ENCODE measurements at regions not wholly inside any gene's neighbourhood (a gene's known extent, or its start where the extent isn't known, plus 50 kb on each side); places are given as distances from the start of the nearest gene placed in this dataset.
"Not testable (repeated sequence)": the region's sequence is repeated elsewhere in the genome, so short reads cannot be mapped to it uniquely, and the experiment has no call there.

DNA sequence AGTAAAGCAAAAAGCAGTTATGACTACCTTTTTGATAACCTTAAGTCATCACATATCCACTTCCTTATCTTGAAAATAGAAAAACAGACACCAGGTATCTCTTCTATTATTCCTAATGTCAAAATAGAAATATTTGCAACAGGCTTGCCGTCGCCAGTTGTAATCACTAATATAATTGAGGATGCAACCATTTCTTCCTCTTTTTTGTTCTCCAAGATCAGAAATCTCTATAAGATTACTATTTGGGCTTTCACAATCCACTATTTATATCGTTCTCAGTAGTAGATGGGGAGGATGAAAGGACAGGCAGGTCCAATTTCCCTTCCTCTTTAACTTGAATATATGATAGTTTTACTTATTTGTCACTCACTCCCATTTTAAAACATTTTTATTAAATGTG is 130.2 kb upstream of the HMGA2 start:
- no peak for DNase-seq

- peak; percentile 96 for DNase-seq
Measured at GRCh38 chr12:65695113-65695865, 129.0 kb upstream of the HMGA2 start.

DNA sequence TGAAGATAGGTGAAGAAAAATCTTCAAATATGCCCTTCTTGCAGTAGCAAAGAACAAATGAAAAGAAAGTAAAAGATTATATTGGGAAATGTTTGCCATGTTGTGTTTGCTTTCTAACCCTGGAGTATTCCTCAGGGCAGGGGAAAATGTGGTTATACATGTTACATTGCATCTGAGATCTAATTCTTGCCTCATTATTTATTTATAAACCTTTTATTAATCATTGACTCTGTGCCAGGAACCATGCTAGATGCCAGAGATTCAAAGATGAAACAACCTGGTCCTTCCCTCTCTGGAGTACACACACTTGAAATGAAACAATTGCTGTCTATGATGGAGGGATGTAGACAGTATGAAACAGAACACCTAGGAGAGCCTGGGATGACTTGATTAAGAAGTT is 128.1 kb upstream of the HMGA2 start:
- DNase-seq: peak; percentile 21

DNA sequence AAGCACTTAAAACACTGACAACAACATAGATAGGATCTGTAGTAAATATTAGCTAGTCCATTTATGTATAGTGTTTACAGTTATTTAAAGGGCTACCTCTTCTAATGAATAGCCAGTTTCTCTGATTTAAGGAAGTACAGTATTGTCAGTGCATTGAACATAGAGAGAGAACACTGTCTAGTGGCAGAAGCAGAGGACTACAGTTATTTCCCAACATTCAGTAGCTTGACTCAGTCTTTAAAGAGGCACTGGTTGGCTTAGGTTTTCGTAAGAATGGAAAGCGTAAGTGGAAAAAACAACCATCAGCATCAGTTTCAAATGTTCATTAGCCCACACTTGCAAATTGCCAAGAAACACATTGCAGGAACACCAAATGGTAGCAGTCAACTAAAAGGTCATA is 125.0 kb upstream of the HMGA2 start:
- peak; percentile 81 for DNase-seq

DNA sequence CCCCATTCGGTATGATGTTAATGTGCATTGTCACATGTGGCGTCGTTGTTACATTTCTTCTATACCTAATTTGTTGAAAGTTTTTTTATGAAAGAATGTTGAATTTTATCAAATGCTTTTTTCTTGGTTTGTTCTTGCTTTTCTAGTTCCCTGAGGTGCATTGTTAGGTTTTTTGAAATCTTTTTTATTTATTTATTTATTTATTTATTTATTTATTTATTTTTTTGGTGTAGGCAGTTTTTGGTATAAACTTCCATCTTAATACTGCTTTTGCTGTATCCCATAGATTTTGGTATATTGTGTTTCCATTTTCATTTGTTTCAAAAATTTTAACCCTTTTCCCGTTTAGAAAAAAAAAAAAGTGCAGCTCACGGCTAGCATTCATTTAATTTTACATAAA is 121.1 kb upstream of the HMGA2 start:
- no peak for DNase-seq

GRCh38 chr12:65705380-65705876 is 118.9 kb upstream of the HMGA2 start:
- DNase-seq: no peak

- DNase-seq: no peak
Measured at GRCh38 chr12:65707051-65707450, 117.2 kb upstream of the HMGA2 start.

- DNase-seq: no peak
Measured at GRCh38 chr12:65712260-65713004, 111.9 kb upstream of the HMGA2 start.

DNA sequence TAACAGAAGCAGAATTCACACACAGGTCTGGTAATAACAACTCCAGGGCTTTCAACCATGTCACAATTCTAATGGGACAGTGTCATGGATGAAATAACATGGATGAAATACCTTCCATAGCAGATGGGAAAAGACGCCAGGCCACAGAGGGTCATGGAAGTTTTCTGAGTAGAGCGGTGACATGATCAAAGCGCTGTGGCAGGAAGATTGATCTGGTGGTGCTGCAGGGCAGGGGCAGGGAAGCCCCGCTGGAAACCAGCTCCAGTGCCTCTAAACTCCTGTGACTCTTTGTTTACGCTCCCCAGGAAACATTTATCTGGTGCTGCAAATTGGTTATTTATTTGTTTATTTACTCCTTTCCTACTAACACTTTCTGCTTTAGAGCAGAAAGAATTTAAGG is 108.3 kb upstream of the HMGA2 start:
- no peak for DNase-seq

- DNase-seq: peak; percentile 62
Measured at GRCh38 chr12:65720136-65721130, 103.8 kb upstream of the HMGA2 start.

GRCh38 chr12:65721541-65722190 is 102.6 kb upstream of the HMGA2 start:
- DNase-seq: no peak

DNA sequence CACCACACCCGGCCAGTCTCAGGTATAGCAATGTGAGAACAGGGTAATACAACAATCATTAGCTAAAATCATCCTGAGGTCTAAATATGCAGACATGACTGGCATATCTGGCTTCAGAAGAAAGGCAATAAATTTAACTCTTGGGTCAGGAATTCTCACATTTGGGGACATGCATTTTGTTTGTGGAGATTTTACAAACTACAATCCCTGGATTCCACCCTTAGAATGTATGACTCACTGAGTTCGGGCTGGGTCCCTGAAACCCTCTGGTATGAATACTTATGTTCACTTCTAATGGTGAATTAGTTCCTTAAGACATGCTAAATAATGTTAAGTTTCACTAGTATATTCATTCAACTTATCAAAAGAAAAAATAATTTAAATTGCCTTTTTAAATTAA is 98.9 kb upstream of the HMGA2 start:
- peak; percentile 51 for DNase-seq

GRCh38 chr12:65728455-65728847 is 95.8 kb upstream of the HMGA2 start:
- DNase-seq: no peak

DNA sequence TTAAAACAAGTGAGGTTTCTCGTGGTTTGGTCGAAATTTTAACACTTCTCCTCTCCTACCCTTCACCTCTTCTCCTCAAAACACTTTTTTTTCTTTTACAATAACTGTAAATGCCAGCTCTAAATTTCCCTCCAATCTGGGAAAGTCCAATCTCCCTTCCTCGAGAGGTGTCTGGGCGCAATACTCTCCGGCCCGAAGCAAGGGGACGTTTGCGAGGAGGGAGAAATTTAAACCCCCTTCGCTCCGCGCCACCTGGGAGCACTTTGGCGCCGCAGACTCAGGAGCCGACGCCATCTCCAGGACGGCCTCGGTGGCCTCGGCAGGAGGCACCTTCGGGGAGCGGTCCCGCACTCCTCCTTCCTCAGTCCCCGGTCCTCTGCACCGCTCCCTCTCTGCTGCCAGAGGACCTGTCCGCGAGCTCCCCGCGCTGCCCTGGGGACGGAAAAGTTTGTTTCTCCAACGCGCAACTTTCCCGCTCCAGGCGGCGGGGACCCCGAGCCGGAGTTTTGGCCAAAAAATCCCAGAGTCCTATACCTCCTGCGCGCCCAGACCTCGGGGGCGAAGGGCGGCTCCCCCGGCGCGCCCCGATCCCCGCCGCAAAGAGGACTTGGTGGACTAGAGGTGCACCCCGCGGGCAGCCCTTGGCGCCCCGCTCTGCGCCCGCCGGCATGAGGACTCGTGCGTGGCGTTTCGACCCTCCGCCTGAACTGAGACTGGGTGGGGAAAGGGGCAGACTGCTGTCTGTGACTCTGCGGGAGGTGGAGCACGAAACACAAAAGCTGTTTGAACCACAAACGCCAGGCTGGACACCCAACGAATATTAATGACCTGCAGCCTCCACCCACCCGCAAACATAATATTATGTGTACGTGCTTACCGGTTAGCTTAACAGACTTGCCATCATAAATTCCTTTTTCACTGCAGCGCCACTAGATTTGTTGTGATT is 95.2 kb upstream of the HMGA2 start:
- DNase-seq: peak; percentile 32

GRCh38 chr12:65731771-65732170 is 92.5 kb upstream of the HMGA2 start:
- DNase-seq: no peak

- DNase-seq: not testable (repeated sequence)
Measured at GRCh38 chr12:65733643-65734042, 90.6 kb upstream of the HMGA2 start.

DNA sequence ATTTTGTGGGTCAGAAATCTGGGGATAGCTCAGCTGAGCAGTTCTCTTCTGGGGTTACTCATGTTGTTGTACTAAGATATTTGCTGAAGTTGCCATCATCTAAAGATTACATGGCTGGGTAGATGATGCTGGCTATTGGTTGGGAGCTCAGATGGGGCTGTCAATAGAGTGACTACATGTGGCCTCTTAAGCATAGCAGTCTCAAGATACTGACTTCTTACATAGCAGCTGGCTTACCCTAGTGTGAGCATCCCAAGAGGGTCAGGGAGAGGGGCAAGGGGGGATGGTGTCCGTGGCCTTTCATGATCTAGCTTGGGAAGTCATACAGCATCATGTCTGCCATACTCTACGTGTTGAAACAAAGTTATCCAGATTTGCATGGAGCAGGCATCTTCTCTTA is 90.1 kb upstream of the HMGA2 start:
- no peak for DNase-seq

GRCh38 chr12:65739606-65740005 is 84.7 kb upstream of the HMGA2 start:
- DNase-seq: no peak

DNA sequence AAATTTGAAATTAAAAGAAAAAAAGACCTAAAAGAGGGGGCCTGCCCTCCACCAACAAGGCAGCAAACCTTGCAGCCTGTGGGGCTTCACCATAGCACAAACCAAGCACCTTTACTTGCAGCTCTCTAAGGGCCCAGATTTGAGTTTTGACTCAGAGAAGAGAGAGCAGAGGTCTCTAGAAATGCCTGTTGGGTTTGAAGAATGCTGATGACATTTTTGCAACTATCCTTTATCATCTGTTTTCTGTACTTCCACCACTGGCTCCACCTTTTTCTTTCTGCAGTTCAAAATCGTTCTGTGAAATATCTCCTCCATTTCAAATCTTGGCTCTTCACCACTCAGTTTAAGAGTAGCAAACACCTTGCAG is 83.8 kb upstream of the HMGA2 start:
- no peak for DNase-seq

DNA sequence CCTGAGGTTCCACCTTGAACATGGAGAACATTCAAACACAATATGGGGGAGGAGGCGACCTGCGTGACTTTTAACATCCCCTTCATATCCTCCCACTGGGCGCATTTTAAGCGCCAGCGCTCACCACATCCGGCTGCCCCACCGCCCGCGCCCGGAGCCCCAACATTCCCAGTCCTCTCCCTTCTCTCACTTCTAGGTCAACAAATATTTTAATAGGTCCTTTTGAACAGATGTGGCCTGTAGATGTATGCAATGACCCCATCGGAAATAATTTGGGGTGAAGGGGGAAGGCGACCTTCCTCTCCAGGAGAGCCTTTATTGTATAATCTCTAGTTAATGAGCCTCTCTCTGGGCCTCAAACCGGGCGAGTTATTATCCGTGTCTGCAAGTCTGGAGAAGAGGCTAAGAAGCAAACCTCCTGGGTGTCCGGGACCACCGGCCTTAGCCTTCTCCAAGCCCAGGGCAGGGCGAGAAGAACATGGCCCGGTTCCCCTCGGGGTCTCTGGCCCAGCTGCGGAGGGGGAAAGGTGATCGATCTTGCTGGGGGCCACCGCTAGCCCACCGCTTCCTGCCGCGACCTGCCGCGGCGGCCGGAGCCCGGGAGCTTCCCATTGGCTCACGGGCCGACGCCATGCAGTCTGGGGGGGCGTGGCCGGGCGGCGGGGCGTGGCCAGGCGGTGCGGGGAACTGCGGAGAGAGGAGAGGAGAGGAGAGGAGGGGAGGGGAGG is 83.2 kb upstream of the HMGA2 start:
- peak; percentile 68 for DNase-seq

DNA sequence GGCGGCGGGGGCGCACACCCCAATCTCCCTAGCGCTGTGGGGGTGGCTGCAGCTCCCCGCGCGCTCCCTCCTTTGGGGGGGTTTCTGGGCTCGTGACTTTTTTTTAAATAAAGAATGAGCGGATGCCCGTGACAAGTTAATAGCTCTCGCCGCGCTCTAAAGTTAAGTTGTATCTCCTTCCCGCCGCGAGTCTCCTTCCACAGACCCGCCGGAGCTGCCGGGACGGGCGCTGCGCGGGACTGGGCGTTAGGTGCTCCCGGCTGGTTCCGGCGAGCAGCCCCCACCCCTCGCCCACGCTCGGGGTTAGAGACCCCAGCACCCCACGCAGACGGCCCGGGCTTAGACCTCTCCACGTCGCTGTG is 82.6 kb upstream of the HMGA2 start:
- peak; percentile 41 for DNase-seq

All from HCEC 1CT (cell line).